ENCODE measurements at regions not wholly inside any gene's neighbourhood (a gene's known extent, or its start where the extent isn't known, plus 50 kb on each side); places are given as distances from the start of the nearest gene placed in this dataset.

GRCh38 chr1:2886631-2887030 lies 85.1 kb upstream of the TTC34 start:
- no peak for DNase-seq

DNA sequence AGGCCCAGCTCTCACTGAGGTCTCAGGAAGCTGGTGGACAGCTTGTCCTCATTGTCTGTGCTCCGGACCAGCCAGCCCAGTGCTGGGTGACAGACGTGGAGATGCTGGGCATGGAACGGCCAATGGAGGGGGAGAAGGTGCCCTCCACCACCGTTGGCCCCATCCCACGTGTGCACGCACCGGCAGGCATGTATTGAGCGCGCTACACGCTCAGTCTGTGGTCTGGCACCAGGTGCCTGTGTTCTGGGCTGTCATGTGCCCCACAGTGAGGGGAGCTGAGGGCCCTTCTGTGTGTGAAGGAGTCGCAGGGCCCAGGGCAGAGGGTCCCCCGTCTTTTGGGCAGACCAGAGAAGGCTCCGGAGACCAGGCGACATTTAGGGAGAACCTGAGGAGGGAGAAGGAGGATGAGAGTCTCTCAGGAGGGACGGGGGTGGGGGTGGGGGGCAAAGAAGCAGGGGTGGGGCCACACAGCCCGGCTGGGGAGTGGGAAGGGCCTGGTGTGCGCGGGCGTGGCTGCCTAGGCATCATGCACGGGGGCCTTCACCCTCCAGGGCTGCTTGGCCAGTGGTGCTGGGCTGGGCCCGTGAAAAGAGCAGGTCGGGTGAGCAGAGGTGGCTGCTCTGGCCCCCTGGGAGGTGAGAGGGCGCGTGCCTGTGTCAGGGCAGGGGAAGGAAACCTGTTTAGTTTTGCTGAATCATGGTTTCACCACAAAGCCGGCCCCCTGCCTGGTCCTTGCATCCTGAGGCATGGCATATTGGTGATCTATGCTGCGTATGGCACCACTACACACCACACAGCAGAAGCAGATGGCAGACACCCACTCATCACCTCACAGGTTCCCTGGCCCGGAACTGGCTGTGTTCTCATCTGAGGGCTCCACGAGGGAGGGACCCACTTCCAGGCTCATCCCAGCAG lies 86.7 kb upstream of the TTC34 start:
- no peak for DNase-seq

- DNase-seq = peak in 1 of 56 donors; percentile 6
Observed at GRCh38 chr1:2890221-2890850, 88.8 kb upstream of the TTC34 start.

- no peak for DNase-seq
Observed at GRCh38 chr1:2891923-2892448, 90.5 kb upstream of the TTC34 start.

- no peak for DNase-seq
Observed at GRCh38 chr1:2893473-2894120, 92.1 kb upstream of the TTC34 start.

DNA sequence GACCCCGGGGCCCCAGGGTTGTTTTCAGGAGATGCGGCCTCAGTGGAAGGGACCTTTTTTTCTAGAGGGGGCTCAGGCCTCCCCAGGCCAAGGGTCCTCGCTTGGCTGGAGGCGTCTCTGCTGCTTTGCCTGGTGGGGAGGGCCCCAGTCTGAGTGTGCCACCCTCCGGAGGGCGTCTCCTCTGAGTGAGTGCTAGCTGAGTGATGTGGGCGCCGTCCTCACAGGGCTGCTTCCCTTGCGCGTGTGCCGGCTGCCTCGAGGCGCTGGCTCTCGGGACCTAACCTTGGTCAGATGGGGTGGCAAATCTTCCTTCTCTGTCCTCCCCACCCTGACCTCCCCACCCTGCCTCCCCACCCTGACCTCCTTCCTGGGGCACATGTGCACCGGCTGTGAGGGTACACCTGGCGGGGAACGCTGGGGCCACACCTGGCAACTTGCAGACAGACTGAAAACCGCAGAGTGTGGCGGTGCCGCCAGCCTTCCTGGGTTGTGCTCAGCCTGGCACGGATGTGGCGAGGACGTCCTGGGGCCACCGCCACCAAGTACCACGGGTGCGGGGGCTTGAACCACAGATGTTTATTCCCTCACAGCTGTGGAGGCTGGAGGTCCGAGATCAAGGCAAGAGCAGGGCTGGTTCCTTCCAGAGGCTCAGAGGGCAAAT lies 93.0 kb upstream of the TTC34 start:
- no peak for DNase-seq

DNA sequence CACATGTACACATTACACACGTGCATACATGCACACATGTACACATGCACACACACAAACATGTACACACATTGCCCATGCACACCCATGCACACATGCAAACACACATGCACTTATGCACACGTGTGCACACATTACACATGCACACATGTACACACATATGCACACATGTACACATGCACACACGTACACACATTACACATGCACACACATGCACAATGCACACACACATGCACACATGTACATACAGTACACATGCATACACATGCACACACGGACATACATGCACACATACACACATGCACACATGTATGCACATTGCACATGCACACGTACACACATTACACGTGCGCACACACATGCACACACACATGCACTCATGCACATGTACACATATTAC lies 95.3 kb upstream of the TTC34 start:
- DNase-seq = no peak

GRCh38 chr1:2903226-2903625 lies 101.7 kb upstream of the TTC34 start:
- DNase-seq = no peak

GRCh38 chr1:2904191-2904590 lies 102.7 kb upstream of the TTC34 start:
- DNase-seq = no peak

DNA sequence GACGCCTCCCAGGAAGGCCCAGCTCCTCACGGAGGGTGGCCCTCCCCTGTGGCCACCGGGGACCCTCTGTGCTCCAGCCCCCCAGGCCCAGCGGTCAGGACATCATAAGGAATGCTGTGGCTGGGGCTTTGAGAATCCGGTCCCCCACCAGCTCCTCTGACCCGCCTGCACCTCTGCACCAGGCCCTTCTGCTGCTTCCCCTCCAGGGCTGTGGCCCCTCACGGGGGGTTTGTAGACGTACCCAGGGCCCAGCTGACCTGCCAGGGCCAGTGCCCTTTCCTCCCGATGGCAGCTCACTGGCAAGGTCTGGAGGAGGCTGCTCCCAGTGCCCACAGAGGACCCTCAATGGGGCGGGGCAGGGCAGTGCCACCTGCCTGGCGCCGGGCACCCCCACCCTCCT lies 103.9 kb upstream of the TTC34 start:
- DNase-seq = no peak

- DNase-seq = peak in 29 of 56 donors; percentile 4 to 67 (median 28)
Observed at GRCh38 chr1:2906085-2906484, 104.6 kb upstream of the TTC34 start.

DNA sequence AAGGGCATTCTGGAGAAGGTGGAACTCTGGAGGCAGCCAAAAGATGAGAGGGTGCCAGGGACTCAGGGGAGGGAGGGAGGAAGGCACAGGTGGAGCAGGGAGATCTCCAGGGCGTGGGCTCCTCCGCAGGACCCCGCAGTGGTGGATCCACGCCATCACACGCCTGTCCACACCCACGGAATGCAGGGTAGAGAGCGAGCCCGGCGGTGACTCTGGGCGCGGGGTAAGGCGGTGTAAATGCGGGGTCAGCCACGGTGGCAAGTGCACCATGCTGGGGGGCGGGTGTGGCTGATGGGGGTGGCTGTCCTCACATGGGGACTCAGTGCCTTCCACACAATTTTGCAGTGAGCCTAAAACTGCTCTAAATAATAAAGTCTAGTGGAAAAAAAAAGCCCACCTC lies 105.1 kb upstream of the TTC34 start:
- no peak for DNase-seq

DNA sequence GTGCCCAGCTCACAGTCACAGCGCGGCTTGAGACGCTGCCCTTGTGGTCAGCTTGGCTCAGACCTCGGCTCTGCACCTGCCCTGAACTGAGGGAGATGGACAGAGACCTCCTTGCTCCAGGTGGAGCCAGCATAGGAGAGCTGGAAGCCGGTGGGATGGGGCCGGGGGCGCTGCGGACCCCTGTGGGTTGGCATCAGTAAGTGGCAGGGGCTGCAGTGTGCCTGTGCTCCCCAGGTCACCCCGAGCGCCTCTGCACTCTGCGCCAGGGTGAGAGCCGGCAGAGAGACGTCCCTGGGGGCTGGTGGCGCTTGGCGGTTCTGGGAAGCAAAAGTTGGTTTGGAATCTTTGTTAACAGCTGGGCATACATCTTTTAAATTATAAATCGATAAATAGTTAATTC lies 105.6 kb upstream of the TTC34 start:
- no peak for DNase-seq

DNA sequence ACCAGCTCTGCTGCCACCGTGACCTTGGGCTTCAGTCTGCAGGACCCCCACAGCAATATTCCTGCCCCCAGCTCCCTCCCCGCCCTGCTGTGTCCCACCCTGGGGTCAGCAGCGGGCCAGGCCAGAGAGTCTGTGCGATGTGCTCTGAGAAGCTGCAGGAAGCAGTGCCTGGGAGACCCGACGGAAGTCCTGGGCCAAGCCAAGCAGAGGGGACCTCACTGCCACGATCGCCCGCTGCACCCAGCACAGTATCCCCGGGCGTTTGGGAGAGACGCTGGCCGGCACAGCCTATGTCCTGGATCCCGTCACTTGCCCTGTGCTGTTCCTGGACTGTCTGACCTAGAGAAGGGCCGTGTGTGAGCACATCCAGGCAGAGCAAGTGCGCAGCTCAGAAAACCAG lies 106.6 kb upstream of the TTC34 start:
- no peak for DNase-seq

- DNase-seq = no peak
Observed at GRCh38 chr1:2908561-2908960, 107.1 kb upstream of the TTC34 start.

DNA sequence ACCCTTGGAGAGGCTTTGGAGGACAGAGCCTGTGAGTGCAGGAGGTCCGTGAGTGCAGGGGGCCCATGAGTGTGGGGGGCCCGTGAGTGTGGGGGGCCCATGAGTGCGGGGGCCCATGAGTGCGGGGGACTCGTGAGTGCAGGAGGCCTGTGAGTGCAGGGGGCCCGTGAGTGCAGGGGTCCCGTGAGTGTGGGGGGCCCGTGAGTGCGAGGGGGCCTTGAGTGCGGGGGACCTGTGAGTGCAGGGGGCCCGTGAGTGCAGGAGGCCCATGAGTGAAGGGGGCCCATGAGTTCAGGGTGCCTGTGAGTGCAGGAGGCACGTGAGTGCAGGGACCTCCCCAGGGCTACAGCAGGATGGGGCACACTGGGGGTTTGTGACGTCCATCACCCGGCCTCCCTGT lies 108.3 kb upstream of the TTC34 start:
- DNase-seq = no peak

DNA sequence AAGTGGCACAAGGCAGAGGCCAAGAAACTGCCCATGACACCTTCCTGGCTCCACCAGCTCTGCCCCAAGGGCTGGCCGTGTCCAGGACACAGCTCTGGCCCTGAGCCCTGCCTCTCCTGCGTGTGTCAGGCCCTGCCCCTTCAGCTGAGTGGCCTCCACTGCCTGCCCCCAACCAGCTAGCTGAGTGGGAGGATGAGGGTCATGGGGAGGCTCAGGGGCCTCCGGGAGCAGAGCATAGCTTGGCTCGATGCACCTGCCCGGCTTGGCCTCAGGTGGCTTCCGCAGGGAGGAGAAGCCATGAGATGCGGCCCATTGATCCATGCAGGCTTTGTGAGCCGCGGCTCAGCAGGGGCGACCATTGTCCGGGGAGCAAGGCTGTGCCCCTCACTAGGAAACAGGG lies 108.7 kb upstream of the TTC34 start:
- no peak for DNase-seq

DNA sequence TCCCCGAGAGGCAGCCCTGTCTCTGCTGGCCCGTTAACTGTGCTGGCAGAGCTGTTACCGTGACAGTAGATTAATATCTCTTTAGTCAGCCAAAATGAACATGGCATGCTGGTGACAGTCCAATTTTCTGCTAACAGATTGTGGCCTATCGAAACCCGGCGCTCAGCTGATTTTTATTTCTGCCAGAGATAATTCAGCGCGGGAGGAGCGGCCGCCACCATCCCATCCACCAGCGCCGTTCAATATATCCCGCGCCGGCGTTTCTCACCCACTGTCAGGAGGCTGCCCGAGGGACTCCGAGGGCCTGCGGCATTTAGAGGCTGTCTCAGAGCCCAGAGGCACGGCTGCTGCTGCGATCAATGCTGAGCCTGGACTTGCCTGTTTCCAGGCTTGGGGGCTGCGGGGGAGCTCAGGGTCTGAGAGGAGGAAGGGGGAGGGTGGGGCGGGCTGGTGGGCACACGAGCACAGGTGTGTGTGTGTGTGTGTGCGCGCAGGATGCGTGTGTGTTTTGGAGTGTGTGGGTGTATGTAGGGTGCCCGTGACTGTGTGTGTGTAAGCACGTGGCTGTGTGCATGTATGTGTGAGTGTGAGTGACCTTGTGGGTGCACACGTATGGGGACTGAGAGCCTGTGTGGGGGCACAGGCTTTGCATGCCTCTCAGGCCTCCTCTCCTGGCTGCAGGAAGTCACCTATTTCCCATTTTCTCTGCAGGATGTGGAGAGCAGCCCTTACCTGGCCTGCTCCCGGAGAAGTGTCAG lies 109.7 kb upstream of the ACTRT2 start:
- DNase-seq = peak in 5 of 56 donors; percentile 9 to 30 (median 17)

- peak in 1 of 56 donors; percentile 20 for DNase-seq
Observed at GRCh38 chr1:2912424-2913061, 108.7 kb upstream of the ACTRT2 start.

- no peak for DNase-seq
Observed at GRCh38 chr1:2913091-2913490, 108.2 kb upstream of the ACTRT2 start.
